ENCODE measurements at regions not wholly inside any gene's neighbourhood (a gene's known extent, or its start where the extent isn't known, plus 50 kb on each side); places are given as distances from the start of the nearest gene placed in this dataset.

GRCh38 chr1:226799634-226800281, 60.7 kb upstream of the ITPKB start (continued):
- TF ChIP-seq NANOG (IDR thresholded peaks at IDR 0.05; ENCODE audit: insufficient read depth, low read depth, low read length, poor library complexity, severe bottlenecking) (no peak), RNF2 (IDR thresholded peaks at IDR 0.05; ENCODE audit: borderline replicate concordance, low read depth, low read length, missing control alignments, poor library complexity, severe bottlenecking) (no peak), KDM4A (IDR thresholded peaks at IDR 0.05; ENCODE audit: low read depth, low read length, severe bottlenecking) (no peak), USF2 (IDR thresholded peaks at IDR 0.05; ENCODE audit: low read length) (no peak)
